ENCODE measurements at regions not wholly inside any gene's neighbourhood (a gene's known extent, or its start where the extent isn't known, plus 50 kb on each side); places are given as distances from the start of the nearest gene placed in this dataset.

DNA sequence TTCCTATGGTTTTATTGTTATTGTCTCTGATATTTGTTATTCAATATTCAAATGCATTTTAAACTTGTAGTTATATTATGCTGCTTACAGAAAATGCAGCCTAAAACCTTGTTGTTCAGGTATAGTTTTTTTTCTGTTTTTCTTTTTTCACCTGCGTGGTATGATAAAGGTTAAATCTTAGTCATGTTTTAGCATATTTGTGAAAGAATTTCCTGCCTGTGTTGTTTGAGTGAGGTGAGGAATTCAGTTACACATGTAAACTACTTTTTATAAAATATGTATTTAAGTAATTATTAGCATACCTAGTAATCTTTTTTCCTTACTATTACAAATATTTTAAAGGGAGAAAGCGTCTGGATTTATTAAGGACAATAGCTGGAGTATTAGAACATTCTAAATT, 90.0 kb upstream of the NAALADL2 start:
- Histone ChIP-seq H3K9ac (ENCODE audit: insufficient read length, low read depth) (no peak overlapping the region), H3K27me3 (ENCODE audit: insufficient read depth, insufficient read length) (no peaks in the 10 kb centered on the region), H3K36me3 (ENCODE audit: insufficient read depth, insufficient read length, low read length) (no peaks in the 10 kb centered on the region), H3K9me3 (ENCODE audit: insufficient read depth, low read length) (no peaks in the 10 kb centered on the region), H3K4me3 (ENCODE audit: insufficient read length, low read depth) (no peak overlapping the region), H3K4me1 (ENCODE audit: insufficient read depth, insufficient read length) (no peaks in the 10 kb centered on the region)
- DNase-seq (ENCODE audit: low read depth, low spot score): no peak
- no peak for TF ChIP-seq SUZ12 (IDR thresholded peaks at IDR 0.05; ENCODE audit: extremely low read depth, insufficient read depth, insufficient read length)
- no peak for TF ChIP-seq YY1 (IDR thresholded peaks at IDR 0.05; ENCODE audit: insufficient read depth, insufficient read length)
- TF ChIP-seq ZNF274 (IDR thresholded peaks at IDR 0.05; ENCODE audit: low read depth, low read length): no peak

- Histone ChIP-seq H3K9ac (ENCODE audit: insufficient read length, low read depth) (no peak overlapping the region), H3K4me3 (ENCODE audit: insufficient read length, low read depth) (no peak overlapping the region), H3K27me3 (ENCODE audit: insufficient read depth, insufficient read length) (no peaks in the 10 kb centered on the region), H3K36me3 (ENCODE audit: insufficient read depth, insufficient read length, low read length) (no peaks in the 10 kb centered on the region), H3K4me1 (ENCODE audit: insufficient read depth, insufficient read length) (no peaks in the 10 kb centered on the region), H3K9me3 (ENCODE audit: insufficient read depth, low read length) (no peaks in the 10 kb centered on the region)
- no peak for DNase-seq (ENCODE audit: low read depth, low spot score)
- TF ChIP-seq SUZ12 (IDR thresholded peaks at IDR 0.05; ENCODE audit: extremely low read depth, insufficient read depth, insufficient read length) (no peak), YY1 (IDR thresholded peaks at IDR 0.05; ENCODE audit: insufficient read depth, insufficient read length) (no peak), ZNF274 (IDR thresholded peaks at IDR 0.05; ENCODE audit: low read depth, low read length) (no peak)
Observed at GRCh38 chr3:174775603-174776002, 83.5 kb upstream of the NAALADL2 start.

- no peak for DNase-seq (ENCODE audit: low read depth, low spot score)
- H3K4me1 ChIP-seq (ENCODE audit: insufficient read depth, insufficient read length): no peaks in the 10 kb centered on the region
- no peaks in the 10 kb centered on the region for H3K9me3 ChIP-seq (ENCODE audit: insufficient read depth, low read length)
- no peaks in the 10 kb centered on the region for H3K27me3 ChIP-seq (ENCODE audit: insufficient read depth, insufficient read length)
- no peak for TF ChIP-seq YY1 (IDR thresholded peaks at IDR 0.05; ENCODE audit: insufficient read depth, insufficient read length)
- no peak for TF ChIP-seq SUZ12 (IDR thresholded peaks at IDR 0.05; ENCODE audit: extremely low read depth, insufficient read depth, insufficient read length)
- no peak for TF ChIP-seq ZNF274 (IDR thresholded peaks at IDR 0.05; ENCODE audit: low read depth, low read length)
- H3K36me3 ChIP-seq (ENCODE audit: insufficient read depth, insufficient read length, low read length): no peaks in the 10 kb centered on the region
- no peak overlapping the region for H3K9ac ChIP-seq (ENCODE audit: insufficient read length, low read depth)
- no peak overlapping the region for H3K4me3 ChIP-seq (ENCODE audit: insufficient read length, low read depth)
Observed at GRCh38 chr3:174776123-174776522, 83.0 kb upstream of the NAALADL2 start.

DNA sequence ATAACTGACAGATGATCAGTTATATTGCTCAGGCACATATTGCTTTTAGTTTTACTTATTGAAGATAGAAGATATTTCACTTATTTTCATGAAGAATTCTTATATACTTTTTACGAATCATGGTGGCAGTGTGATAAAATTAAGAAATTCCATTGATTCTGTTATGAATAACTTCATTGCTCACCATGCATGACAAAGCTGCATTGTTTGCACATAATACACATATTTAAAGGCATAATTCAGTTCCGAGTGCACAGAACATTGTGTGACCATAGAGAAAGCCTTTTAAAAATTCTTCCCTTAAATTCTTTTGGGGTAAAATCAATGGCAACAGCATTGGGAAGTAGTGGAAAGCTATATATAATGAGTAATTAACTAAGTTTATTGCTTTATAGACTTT, 82.5 kb upstream of the NAALADL2 start:
- H3K9me3 ChIP-seq (ENCODE audit: insufficient read depth, low read length): no peaks in the 10 kb centered on the region
- H3K36me3 ChIP-seq (ENCODE audit: insufficient read depth, insufficient read length, low read length): no peaks in the 10 kb centered on the region
- H3K4me1 ChIP-seq (ENCODE audit: insufficient read depth, insufficient read length): no peaks in the 10 kb centered on the region
- TF ChIP-seq SUZ12 (IDR thresholded peaks at IDR 0.05; ENCODE audit: extremely low read depth, insufficient read depth, insufficient read length) (no peak), YY1 (IDR thresholded peaks at IDR 0.05; ENCODE audit: insufficient read depth, insufficient read length) (no peak), ZNF274 (IDR thresholded peaks at IDR 0.05; ENCODE audit: low read depth, low read length) (no peak)
- DNase-seq (ENCODE audit: low read depth, low spot score): no peak
- no peak overlapping the region for H3K4me3 ChIP-seq (ENCODE audit: insufficient read length, low read depth)
- H3K27me3 ChIP-seq (ENCODE audit: insufficient read depth, insufficient read length): no peaks in the 10 kb centered on the region
- no peak overlapping the region for H3K9ac ChIP-seq (ENCODE audit: insufficient read length, low read depth)

DNA sequence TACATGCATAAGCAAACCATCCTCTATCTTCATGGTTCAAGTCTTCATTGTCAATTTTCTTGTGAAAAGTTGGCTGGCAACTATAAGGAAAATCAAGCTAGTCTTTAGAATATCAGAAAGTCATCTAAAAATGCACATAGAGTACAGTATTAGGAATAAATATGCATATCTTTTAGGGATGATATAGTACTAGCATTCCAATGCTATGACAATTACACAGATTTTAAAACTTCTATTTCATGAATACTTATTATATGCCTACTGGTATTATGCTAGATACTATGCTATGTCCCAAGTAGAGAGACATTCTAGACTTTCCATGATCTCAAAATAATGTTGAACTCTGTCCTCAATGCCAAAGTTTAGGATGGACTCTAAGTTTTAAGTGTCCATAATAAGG, 81.3 kb upstream of the NAALADL2 start:
- Histone ChIP-seq H3K9me3 (ENCODE audit: insufficient read depth, low read length) (no peaks in the 10 kb centered on the region), H3K4me1 (ENCODE audit: insufficient read depth, insufficient read length) (no peaks in the 10 kb centered on the region), H3K9ac (ENCODE audit: insufficient read length, low read depth) (no peak overlapping the region), H3K27me3 (ENCODE audit: insufficient read depth, insufficient read length) (no peaks in the 10 kb centered on the region), H3K36me3 (ENCODE audit: insufficient read depth, insufficient read length, low read length) (no peaks in the 10 kb centered on the region), H3K4me3 (ENCODE audit: insufficient read length, low read depth) (no peak overlapping the region)
- TF ChIP-seq SUZ12 (IDR thresholded peaks at IDR 0.05; ENCODE audit: extremely low read depth, insufficient read depth, insufficient read length): no peak
- TF ChIP-seq ZNF274 (IDR thresholded peaks at IDR 0.05; ENCODE audit: low read depth, low read length): no peak
- no peak for TF ChIP-seq YY1 (IDR thresholded peaks at IDR 0.05; ENCODE audit: insufficient read depth, insufficient read length)
- DNase-seq (ENCODE audit: low read depth, low spot score): no peak

DNA sequence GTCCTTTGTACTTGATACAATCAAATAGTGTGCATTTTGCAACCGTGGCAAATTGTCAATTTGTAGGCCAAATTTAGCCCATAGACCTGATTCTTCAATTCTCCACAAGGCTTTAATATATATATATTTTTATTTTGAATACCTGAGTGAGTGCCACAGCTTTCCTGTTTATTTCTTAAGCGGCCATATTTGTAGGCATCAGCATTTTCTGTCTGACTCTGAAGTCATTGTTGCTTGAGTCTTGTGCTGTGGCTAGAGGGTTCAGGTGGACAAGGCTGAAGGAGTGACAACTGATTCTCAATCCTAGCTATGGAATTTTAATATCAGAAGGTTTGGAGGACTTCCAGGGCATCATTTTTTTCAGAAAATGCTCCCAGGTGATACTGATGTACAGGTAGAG, 75.6 kb upstream of the NAALADL2 start:
- no peaks in the 10 kb centered on the region for H3K4me1 ChIP-seq (ENCODE audit: insufficient read depth, insufficient read length)
- no peaks in the 10 kb centered on the region for H3K9me3 ChIP-seq (ENCODE audit: insufficient read depth, low read length)
- H3K4me3 ChIP-seq (ENCODE audit: insufficient read length, low read depth): no peak overlapping the region
- no peak for DNase-seq (ENCODE audit: low read depth, low spot score)
- no peak overlapping the region for H3K9ac ChIP-seq (ENCODE audit: insufficient read length, low read depth)
- no peaks in the 10 kb centered on the region for H3K27me3 ChIP-seq (ENCODE audit: insufficient read depth, insufficient read length)
- no peaks in the 10 kb centered on the region for H3K36me3 ChIP-seq (ENCODE audit: insufficient read depth, insufficient read length, low read length)
- no peak for TF ChIP-seq ZNF274 (IDR thresholded peaks at IDR 0.05; ENCODE audit: low read depth, low read length)
- no peak for TF ChIP-seq SUZ12 (IDR thresholded peaks at IDR 0.05; ENCODE audit: extremely low read depth, insufficient read depth, insufficient read length)
- TF ChIP-seq YY1 (IDR thresholded peaks at IDR 0.05; ENCODE audit: insufficient read depth, insufficient read length): no peak

GRCh38 chr3:174784206-174784934, 74.8 kb upstream of the NAALADL2 start:
- TF ChIP-seq SUZ12 (IDR thresholded peaks at IDR 0.05; ENCODE audit: extremely low read depth, insufficient read depth, insufficient read length) (no peak), YY1 (IDR thresholded peaks at IDR 0.05; ENCODE audit: insufficient read depth, insufficient read length) (no peak), ZNF274 (IDR thresholded peaks at IDR 0.05; ENCODE audit: low read depth, low read length) (no peak)

More at GRCh38 chr3:174784206-174784934, 74.8 kb upstream of the NAALADL2 start:
- Histone ChIP-seq H3K4me3 (ENCODE audit: insufficient read length, low read depth) (no peak overlapping the region), H3K9ac (ENCODE audit: insufficient read length, low read depth) (no peak overlapping the region), H3K9me3 (ENCODE audit: insufficient read depth, low read length) (no peaks in the 10 kb centered on the region), H3K36me3 (ENCODE audit: insufficient read depth, insufficient read length, low read length) (no peaks in the 10 kb centered on the region), H3K27me3 (ENCODE audit: insufficient read depth, insufficient read length) (no peaks in the 10 kb centered on the region), H3K4me1 (ENCODE audit: insufficient read depth, insufficient read length) (no peaks in the 10 kb centered on the region)
- DNase-seq (ENCODE audit: low read depth, low spot score): no peak

All from NT2/D1 (cell line).